HepG2 (cell line): ENCODE measurements at regions not wholly inside any gene's neighbourhood (a gene's known extent, or its start where the extent isn't known, plus 50 kb on each side); places are given as distances from the start of the nearest gene placed in this dataset.

Experiments used
- ATAC-seq: fragments of 200-7000 bp; cut with Tn5 transposase; 3 replicates; pipeline ENCODE4 v1.9.1; 2020; ENCODE audit warnings: mild to moderate bottlenecking, moderate library complexity
- BruUV-seq: library from RNA; stranded (reverse); fragments of 400-500 nt; replicated peaks from 2 replicates; lab custom pipeline; 2021; lab: Mats Ljungman, UMichigan
- CTCF ChIA-PET: fragments of 300-600 bp; formaldehyde crosslinking; extraction: SDS; loops from one replicate; lab custom pipeline; 2021; ENCODE audit warnings: low total read pairs, inconsistent platforms, low intra/inter-chr PET ratio; lab: Yijun Ruan, JAX
- POLR2A ChIA-PET: fragments of 350-600 bp; sonication (Branson Sonifier 250); formaldehyde crosslinking; loops from one replicate; lab custom pipeline; 2020; ENCODE audit warnings: antibody characterized with exemption, inconsistent platforms; lab: Yijun Ruan, JAX
- DNase-seq: peaks from one replicate; pipeline ENCODE4 v3.0.0-alpha.2; 2015; ENCODE audit warnings: low spot score
- FAIRE-seq: peaks from 3 replicates; lab custom pipeline; 2011; peaks lifted over from hg19 to GRCh38; lab: Jason Lieb, UNC
- H2AFZ ChIP-seq: one replicate; pipeline ENCODE4 v1.6.1; 2011; ENCODE audit warnings: low read length, inconsistent platforms
- H3K27ac ChIP-seq: fragments of 300-600 bp; 3 replicates; pipeline ENCODE4 v1.8.0; 2011; ENCODE audit warnings: mixed run types, mild to moderate bottlenecking, mixed read lengths, low read length, inconsistent platforms; ENCODE audit not compliant: insufficient read depth; ENCODE audit errors: extremely low read length
- H3K27me3 ChIP-seq, 2 experiments: fragments of 200-600 bp in 1 of 2; 2 replicates in 1 of 2; 3 replicates in 1 of 2; pipeline versions ENCODE4 v1.6.0 to v1.8.0; 2011; ENCODE audit warnings: low read length in 2 of 2, mild to moderate bottlenecking in 2 of 2, moderate library complexity in 2 of 2, inconsistent platforms in 1 of 2; ENCODE audit not compliant: insufficient read depth in 2 of 2, control insufficient read depth in 1 of 2
- H3K36me3 ChIP-seq, 2 experiments: fragments of 200-600 bp in 1 of 2; replicated peaks in 1 of 2; 2 replicates in 1 of 2; 3 replicates in 1 of 2; pipeline versions ENCODE4 v1.5.1 to v1.8.0; 2011; ENCODE audit warnings: low read length in 2 of 2, inconsistent platforms in 1 of 2; ENCODE audit not compliant: insufficient read depth in 2 of 2, control insufficient read depth in 1 of 2
- H3K4me1 ChIP-seq: 2 replicates; pipeline ENCODE4 v1.5.1; 2012; ENCODE audit warnings: low read length, inconsistent platforms; ENCODE audit not compliant: insufficient read depth
- H3K4me2 ChIP-seq: 2 replicates; pipeline ENCODE4 v1.6.0; 2011; ENCODE audit warnings: low read depth, low read length, inconsistent platforms
- H3K4me3 ChIP-seq, 3 experiments: fragments of 200-600 bp in 1 of 3; sonication (generic), shearing (Covaris generic) in 1 of 3; replicated peaks in 1 of 3; 2 replicates each; pipeline ENCODE4 v1.5.1; 2011 to 2016; ENCODE audit warnings: low read length in 3 of 3, inconsistent platforms in 2 of 3, low read depth in 2 of 3, mild to moderate bottlenecking in 2 of 3, control low read depth in 1 of 3, mixed read lengths in 1 of 3; ENCODE audit not compliant: insufficient read depth in 1 of 3
- H3K79me2 ChIP-seq: one replicate; pipeline ENCODE4 v1.6.1; 2011; ENCODE audit warnings: low read length, inconsistent platforms; ENCODE audit not compliant: insufficient read depth
- H3K9ac ChIP-seq: 2 replicates; pipeline ENCODE4 v1.6.0; 2011; ENCODE audit warnings: mild to moderate bottlenecking, low read depth, low read length, inconsistent platforms; ENCODE audit not compliant: insufficient read depth
- H3K9me3 ChIP-seq: 2 replicates; pipeline ENCODE4 v1.5.1; 2012; ENCODE audit warnings: mild to moderate bottlenecking, low read length
- H4K20me1 ChIP-seq: 2 replicates; pipeline ENCODE4 v1.6.0; 2011; ENCODE audit warnings: inconsistent platforms, mild to moderate bottlenecking, low read length, moderate library complexity; ENCODE audit not compliant: insufficient read depth
- CEBPG ChIP-seq: IDR thresholded peaks from 2 replicates; pipeline ENCODE4 v1.6.1; 2016
- CENPX ChIP-seq: sonication (generic); formaldehyde crosslinking; IDR thresholded peaks from 2 replicates; pipeline ENCODE4 v1.9.0; 2021; ENCODE audit warnings: mild to moderate bottlenecking, missing genetic modification reagents, moderate library complexity
- FIP1L1 ChIP-seq: fragments of 200-400 bp; formaldehyde crosslinking; IDR thresholded peaks from 2 replicates; pipeline ENCODE4 v1.6.1; 2018; ENCODE audit warnings: low read depth, mild to moderate bottlenecking, low read length, moderate library complexity, borderline replicate concordance; ENCODE audit not compliant: insufficient read depth
- FOXK1 ChIP-seq: sonication (generic); formaldehyde crosslinking; IDR thresholded peaks from 2 replicates; pipeline ENCODE4 v1.4.0; 2020; ENCODE audit warnings: low read depth, missing genetic modification reagents, borderline replicate concordance
- FOXO4 ChIP-seq: sonication (generic); formaldehyde crosslinking; conservative IDR thresholded peaks from 2 replicates; pipeline ENCODE4 v1.8.1; 2023; ENCODE audit warnings: missing genetic modification reagents
- KDM4B ChIP-seq: sonication (generic); formaldehyde crosslinking; IDR thresholded peaks from 2 replicates; pipeline ENCODE4 v1.4.0; 2020; ENCODE audit warnings: missing genetic modification reagents
- NFKBIZ ChIP-seq: IDR thresholded peaks from 2 replicates; pipeline ENCODE4 v1.6.1; 2018; ENCODE audit warnings: missing genetic modification reagents, missing compliant biosample characterization
- NFYC ChIP-seq: IDR thresholded peaks from 2 replicates; pipeline ENCODE4 v1.6.1; 2016; ENCODE audit warnings: missing genetic modification reagents, missing compliant biosample characterization
- POLR2G ChIP-seq: fragments of 200-400 bp; formaldehyde crosslinking; IDR thresholded peaks from 2 replicates; pipeline ENCODE4 v1.6.1; 2018; ENCODE audit warnings: mild to moderate bottlenecking, low read depth, low read length, moderate library complexity
- REPIN1 ChIP-seq: sonication (generic); formaldehyde crosslinking; IDR thresholded peaks from 2 replicates; pipeline ENCODE4 v1.8.0; 2022; ENCODE audit warnings: missing genetic modification reagents, low read depth, mild to moderate bottlenecking, borderline replicate concordance
- RORA ChIP-seq: sonication (generic); formaldehyde crosslinking; IDR thresholded peaks from 2 replicates; pipeline ENCODE4 v1.5.0; 2020; ENCODE audit warnings: mild to moderate bottlenecking, missing genetic modification reagents, moderate library complexity
- RXRB ChIP-seq: IDR thresholded peaks from 2 replicates; pipeline ENCODE4 v1.6.1; 2016; ENCODE audit warnings: borderline replicate concordance, missing genetic modification reagents, missing compliant biosample characterization
- SMYD3 ChIP-seq: sonication (generic); formaldehyde crosslinking; IDR thresholded peaks from 2 replicates; pipeline ENCODE4 v1.8.1; 2023; ENCODE audit warnings: mild to moderate bottlenecking, missing genetic modification reagents
- SRY ChIP-seq: sonication (generic); formaldehyde crosslinking; IDR thresholded peaks from 2 replicates; pipeline ENCODE4 v1.8.0; 2022; ENCODE audit warnings: mild to moderate bottlenecking, missing genetic modification reagents
- WIZ ChIP-seq: sonication (generic); formaldehyde crosslinking; IDR thresholded peaks from 2 replicates; pipeline ENCODE4 v1.5.1; 2020; ENCODE audit warnings: mild to moderate bottlenecking, missing genetic modification reagents
- ZNF317 ChIP-seq: sonication (generic); formaldehyde crosslinking; IDR thresholded peaks from 2 replicates; pipeline ENCODE4 v1.5.0; 2020; ENCODE audit warnings: mild to moderate bottlenecking, missing genetic modification reagents
- ZNF614 ChIP-seq: IDR thresholded peaks from 2 replicates; pipeline ENCODE4 v1.6.1; 2018; ENCODE audit warnings: missing biosample characterization, missing genetic modification reagents, inconsistent platforms, borderline replicate concordance
- ZNF740 ChIP-seq: sonication (generic); formaldehyde crosslinking; IDR thresholded peaks from 2 replicates; pipeline ENCODE4 v1.4.0; 2020; ENCODE audit warnings: missing genetic modification reagents
- ZNF83 ChIP-seq: sonication (generic); formaldehyde crosslinking; IDR thresholded peaks from 2 replicates; pipeline ENCODE4 v1.4.0; 2020; ENCODE audit warnings: missing genetic modification reagents, mild to moderate bottlenecking, borderline replicate concordance
- ZSCAN31 ChIP-seq: sonication (generic); formaldehyde crosslinking; IDR thresholded peaks from 2 replicates; pipeline ENCODE4 v1.5.0; 2020; ENCODE audit warnings: low read depth, mild to moderate bottlenecking, missing genetic modification reagents
- WGBS: methylation state at CpG from one replicate; pipeline ENCODE4 v1.1.6; 2017; ENCODE audit warnings: low lambda C conversion rate; 5-methylcytosine and 5-hydroxymethylcytosine counted together
- in situ Hi-C: cut with HindIII; loops from 2 replicates; pipeline ENCODE4 v1.10.0; 2017; ENCODE audit warnings: low pct_unique_long_range_greater_than_20kb; ENCODE audit not compliant: extremely low pct_ligation_motif_present
- intact Hi-C: fragments of 100-400 bp; cut with micrococcal nuclease; formaldehyde crosslinking; loops from one replicate; pipeline ENCODE4 v1.10.0; 2022; ENCODE audit not compliant: unreplicated experiment

GRCh38 chr22:27466778-27467438, 334.6 kb downstream of the MN1 start (continued):
- no peak for TF ChIP-seq ZNF317 (CRISPR knock-in tag)
- no peak for TF ChIP-seq SRY (CRISPR knock-in tag)
- TF ChIP-seq FOXK1, result no peak
- no peak for TF ChIP-seq POLR2G
- TF ChIP-seq ZSCAN31, result no peak
- no peak for TF ChIP-seq ZNF83 (CRISPR knock-in tag)
- TF ChIP-seq ZNF614 (CRISPR knock-in tag), result no peak
- no peak for TF ChIP-seq WIZ (CRISPR knock-in tag)

- H3K27ac ChIP-seq, result no peak overlapping the region
- no peak overlapping the region for H3K4me2 ChIP-seq
- intact Hi-C loops (no loop called here), in situ Hi-C loops (no loop called here)
- ChIA-PET CTCF (no interaction called here), POLR2A (no interaction called here)
- no peak overlapping the region for H2AFZ ChIP-seq
- no peaks in the 10 kb centered on the region for H3K9me3 ChIP-seq
- WGBS, result 32% methylated on average over 10 of the region's 10 CpGs
- H3K79me2 ChIP-seq, result no peaks in the 10 kb centered on the region
- no peak overlapping the region for H3K9ac ChIP-seq
- H3K4me3 ChIP-seq, result no peak overlapping the region
- no TSS peak for BruUV-seq
- H3K4me1 ChIP-seq, result no peaks in the 10 kb centered on the region
- DNase-seq (no peak), ATAC-seq (no peak), FAIRE-seq (no peak)
- H3K27me3 ChIP-seq, result peaks cover 2 to 10% of the 10 kb centered on the region in 2 experiments; a peak in 3 of 5 replicates
- H3K36me3 ChIP-seq, result no peaks in the 10 kb centered on the region
- no peaks in the 10 kb centered on the region for H4K20me1 ChIP-seq
- no peak for TF ChIP-seq FOXO4 (CRISPR knock-in tag)
- no peak for TF ChIP-seq CEBPG (CRISPR knock-in tag)
- no peak for TF ChIP-seq RORA (CRISPR knock-in tag)
- TF ChIP-seq REPIN1 (CRISPR knock-in tag), result no peak
- no peak for TF ChIP-seq RXRB (CRISPR knock-in tag)
- TF ChIP-seq FIP1L1, result no peak
- TF ChIP-seq SMYD3 (CRISPR knock-in tag), result no peak
- TF ChIP-seq KDM4B (CRISPR knock-in tag), result no peak
- TF ChIP-seq NFYC (CRISPR knock-in tag), result no peak
- TF ChIP-seq ZNF740 (CRISPR knock-in tag), result no peak
- TF ChIP-seq NFKBIZ, result no peak
- no peak for TF ChIP-seq CENPX (CRISPR knock-in tag)
- no peak for TF ChIP-seq ZNF83 (CRISPR knock-in tag)
These were observed 333.8 kb downstream of the MN1 start for GRCh38 chr22:27467711-27468110.
